C1 segment of cervical spinal cord (tissue), 14 donors: ENCODE measurements at regions not wholly inside any gene's neighbourhood (a gene's known extent, or its start where the extent isn't known, plus 50 kb on each side); places are given as distances from the start of the nearest gene placed in this dataset.

Experiments used
- DNase-seq, 14 donors: peaks; one replicate each; lab custom pipeline; 2025; lab: John Stamatoyannopoulos, UW

DNA sequence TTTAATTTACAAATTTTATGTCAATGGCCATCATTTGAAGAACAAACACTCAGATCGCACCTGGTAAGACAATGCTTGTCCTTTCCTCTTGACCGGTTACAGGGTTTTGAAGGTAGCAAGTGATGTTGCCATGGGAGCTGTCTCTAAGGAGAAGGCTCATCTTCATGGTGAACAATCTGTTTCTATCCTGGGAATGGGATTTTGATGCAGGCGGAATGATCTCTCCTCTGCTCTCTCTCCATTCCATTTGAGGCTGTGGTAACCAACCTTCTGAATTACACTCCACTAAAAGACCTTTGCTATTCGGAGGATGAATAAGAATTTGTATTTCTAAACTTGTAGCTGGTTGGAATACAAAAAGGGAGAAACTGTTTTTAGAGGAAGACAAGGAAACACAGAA lies 57.9 kb upstream of the SLC5A9 start:
- DNase-seq: no peak

GRCh38 chr1:48160486-48161132 lies 61.9 kb upstream of the SLC5A9 start:
- DNase-seq: no peak

DNA sequence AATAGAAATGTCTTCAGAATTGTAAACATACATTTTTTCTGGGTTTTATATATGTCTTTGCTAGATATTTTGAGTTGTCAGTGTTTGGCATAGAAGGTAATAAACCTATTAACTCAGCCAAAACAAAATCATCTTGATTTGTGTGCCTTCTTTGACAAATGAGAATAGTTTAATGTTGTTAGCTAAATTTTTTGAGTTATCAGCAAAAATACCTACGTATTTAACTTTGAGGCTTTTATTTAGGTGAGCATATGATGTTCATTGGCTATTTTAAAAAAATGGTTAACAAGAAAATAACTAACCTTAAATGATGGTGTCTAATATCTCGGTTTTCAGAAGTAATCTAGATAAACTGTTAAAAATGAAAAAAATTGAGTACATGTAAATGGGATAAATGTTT lies 83.2 kb upstream of the SLC5A9 start:
- no peak for DNase-seq

- no peak for DNase-seq
Measured at GRCh38 chr1:48127735-48128685, 94.5 kb upstream of the SLC5A9 start.

DNA sequence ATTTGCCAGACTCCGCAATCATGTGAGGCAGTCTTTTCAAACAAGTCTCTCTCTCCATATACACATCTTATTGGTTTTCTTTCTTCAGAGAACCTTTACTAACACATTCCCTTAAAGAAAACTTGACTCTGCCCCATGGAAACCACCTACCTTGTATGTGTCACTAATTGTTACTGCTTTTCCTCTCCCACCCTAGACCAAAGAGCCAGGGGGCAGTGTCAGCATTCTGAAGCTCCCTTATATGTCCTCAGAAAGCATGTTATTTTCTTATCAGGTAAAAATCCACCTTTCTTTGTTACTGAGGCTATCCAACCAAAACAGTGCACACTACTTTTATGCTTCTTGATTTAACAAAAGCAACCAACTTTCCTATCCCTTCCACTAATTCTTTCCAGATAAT lies 98.9 kb upstream of the SLC5A9 start:
- DNase-seq: no peak

DNA sequence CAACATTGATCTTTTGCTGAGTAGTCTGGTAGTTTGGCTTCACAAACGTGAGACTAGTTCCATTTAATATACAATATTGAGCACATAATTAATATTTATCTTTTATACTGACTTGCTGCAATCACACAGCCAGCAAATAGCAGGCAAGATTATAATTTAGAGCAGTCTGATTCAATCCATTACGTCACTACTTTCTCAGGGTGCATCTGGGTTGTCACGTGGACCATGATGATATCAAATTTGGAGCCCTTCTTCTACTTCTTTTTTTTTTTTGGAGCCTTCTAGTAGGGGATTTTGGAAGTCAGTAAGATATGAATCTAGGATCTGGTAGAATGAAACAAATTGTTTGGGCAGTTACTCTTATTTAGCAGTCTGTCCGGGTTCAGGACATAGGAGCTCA lies 100.6 kb upstream of the SLC5A9 start:
- no peak for DNase-seq

- no peak for DNase-seq
Measured at GRCh38 chr1:48120621-48121020, 101.9 kb upstream of the SLC5A9 start.

DNA sequence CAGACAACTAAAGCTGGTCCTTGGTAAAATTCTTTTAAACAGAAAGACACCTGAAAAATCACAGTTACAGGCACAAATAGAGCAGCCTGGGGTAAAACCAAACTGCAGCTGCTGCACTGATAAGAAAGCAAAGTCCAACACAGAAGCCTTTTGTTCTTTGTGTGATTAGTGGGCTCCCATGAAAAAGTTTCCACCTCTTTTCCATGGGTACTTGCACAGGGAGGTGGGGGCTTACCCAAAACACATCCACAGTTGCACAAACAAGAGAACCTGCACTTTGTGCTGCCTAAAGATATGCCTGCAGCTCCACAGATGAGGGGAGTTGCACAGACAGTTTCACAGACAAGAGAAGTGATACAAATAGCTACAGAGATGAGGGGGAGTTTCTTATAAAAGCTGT lies 106.7 kb upstream of the SLC5A9 start:
- no peak for DNase-seq

GRCh38 chr1:48114596-48115382 lies 107.7 kb upstream of the SLC5A9 start:
- DNase-seq: no peak

DNA sequence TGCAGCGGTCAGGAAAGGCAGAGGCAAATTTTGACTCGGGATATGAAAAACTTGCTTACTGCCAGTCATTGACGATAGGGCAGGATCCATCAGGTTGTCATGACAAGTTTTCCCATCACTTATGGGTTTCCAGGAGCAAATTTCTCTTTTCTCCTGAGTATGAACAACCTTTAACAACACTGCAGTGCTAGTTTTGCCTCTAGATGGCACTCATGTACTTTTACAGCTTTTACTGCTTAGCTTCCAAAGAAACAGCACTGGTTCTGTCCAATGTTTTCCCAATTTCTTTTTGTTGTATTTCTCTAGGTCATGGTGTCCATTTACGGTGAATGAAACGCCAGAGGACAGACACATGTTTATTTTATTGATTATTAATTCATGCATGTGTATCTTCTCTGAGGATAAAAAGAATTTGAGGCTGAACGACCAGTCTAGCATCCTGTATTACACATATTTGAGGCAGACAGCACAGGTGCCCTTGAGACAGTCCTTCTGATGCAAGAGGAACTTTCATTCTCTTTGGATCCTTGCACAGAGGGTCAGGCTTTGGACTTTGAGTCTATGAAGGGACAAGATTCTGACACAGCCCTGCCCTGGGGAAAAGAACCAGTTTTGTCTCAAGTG lies 112.3 kb upstream of the TRABD2B start:
- DNase-seq: peak in 2 of 14 donors; percentile 3 to 27

- DNase-seq: no peak
Measured at GRCh38 chr1:48107516-48107915, 110.3 kb upstream of the TRABD2B start.

GRCh38 chr1:48106049-48106448 lies 108.9 kb upstream of the TRABD2B start:
- no peak for DNase-seq

DNA sequence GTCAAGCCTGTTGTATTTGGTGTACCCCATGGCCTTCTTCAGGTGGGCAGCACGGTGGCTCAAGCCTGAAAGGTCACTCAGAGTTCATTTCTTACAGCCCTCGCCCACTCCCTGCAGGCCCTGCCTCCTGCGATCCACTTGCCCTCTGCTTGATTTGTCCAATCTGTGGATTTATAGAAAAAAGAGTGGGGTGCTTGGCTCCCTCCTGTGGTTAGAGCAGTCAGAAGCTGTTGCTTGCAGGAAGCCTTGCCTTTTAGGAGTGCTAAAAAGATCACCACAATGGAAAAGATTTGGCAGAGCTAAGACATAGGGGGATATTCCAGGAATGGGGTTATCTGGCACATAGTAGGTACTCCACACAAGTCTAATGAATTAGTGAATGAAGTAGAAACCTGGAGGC lies 108.0 kb upstream of the TRABD2B start:
- DNase-seq: no peak

DNA sequence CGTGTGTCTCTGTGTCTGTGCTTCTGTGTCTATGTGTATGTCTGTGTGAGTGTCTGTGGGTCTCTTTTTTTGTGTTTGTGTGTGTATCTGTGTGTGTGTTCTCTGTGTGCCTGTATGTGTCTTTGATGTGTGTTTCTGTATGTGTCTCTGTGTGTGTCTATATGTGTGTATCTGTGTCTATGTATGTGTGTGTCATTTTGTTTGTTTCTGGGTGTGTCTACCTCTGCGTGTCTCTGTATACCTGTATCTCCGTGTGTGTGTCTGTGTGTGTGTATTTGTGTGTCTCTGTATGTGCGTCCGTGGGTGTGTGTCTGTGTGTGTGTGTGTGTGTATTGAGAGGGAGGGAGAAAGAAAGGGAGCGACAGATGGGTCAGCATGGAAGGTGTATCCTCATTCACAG lies 106.3 kb upstream of the TRABD2B start:
- no peak for DNase-seq

DNA sequence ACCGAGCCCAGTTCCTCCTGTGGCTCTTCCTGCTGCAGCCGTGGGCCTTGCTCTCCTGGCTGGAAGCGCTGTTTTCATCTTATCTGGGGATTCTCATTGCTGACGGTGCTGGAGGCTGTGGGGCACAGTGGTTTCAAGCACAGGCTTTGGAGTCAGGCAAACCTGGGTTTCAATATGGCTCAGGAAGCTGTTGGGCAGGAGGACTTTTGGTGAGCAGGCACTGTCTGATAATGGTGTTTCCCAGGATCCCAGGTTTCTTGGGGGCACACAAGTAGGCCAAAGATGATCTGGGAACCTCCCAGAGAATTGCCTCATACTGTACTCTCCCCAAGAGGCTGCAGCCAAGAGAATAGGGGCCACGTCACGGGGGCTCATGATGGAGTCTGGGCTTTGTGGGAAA lies 105.6 kb upstream of the TRABD2B start:
- DNase-seq: no peak

DNA sequence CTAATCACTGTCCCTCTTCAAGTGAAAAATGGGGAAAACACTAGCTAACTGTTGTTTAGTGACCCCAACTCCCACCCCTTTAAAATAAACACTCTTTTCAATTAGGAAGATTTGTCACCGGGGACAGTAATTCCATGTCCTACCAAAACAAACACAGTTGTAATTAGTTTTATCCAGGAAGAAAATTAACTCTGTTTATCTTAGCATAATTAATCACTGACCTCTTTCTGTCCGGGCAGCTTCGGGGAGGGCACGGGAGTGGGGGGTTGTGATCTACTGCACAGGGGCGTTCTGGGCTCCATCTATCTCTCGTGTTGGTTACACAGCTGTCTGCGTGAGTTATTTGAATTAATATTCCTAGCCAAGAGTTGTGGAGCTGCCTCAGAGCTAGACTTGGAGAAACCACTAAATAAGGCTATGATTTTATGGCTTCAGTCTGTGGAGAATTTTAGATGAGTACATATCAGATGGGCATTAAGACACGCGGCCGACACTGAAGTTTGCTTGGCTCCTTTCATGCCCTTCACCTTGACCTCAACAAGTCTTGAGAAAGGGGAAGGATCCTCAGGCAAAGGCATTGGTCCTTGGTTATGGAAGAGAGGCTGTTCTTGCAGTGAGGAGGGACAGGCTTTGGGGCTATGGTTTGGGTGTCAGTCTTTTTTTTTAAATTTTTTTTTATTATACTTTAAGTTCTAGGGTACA lies 102.0 kb upstream of the TRABD2B start:
- no peak for DNase-seq

GRCh38 chr1:48093696-48094528 lies 96.7 kb upstream of the TRABD2B start:
- DNase-seq: no peak

DNA sequence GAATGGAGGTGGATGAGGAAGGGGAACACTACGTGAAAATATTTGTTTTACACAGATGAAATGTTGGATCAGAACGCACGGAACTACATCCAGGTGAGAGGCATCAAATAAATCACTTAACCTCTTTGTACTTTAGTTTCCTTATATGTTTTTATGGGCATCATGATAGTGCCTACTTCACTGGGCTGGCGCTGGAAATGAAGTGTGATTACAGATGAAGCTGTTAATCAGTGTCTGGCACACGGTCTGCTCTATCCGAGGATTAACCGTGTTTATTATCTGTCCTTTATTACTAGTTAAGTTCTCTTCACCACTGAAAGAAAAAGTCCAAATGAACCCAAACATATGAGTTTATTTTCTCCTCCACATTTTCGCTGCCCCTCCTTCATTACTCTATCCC lies 96.0 kb upstream of the TRABD2B start:
- no peak for DNase-seq

- no peak for DNase-seq
Measured at GRCh38 chr1:48092401-48092800, 95.2 kb upstream of the TRABD2B start.

DNA sequence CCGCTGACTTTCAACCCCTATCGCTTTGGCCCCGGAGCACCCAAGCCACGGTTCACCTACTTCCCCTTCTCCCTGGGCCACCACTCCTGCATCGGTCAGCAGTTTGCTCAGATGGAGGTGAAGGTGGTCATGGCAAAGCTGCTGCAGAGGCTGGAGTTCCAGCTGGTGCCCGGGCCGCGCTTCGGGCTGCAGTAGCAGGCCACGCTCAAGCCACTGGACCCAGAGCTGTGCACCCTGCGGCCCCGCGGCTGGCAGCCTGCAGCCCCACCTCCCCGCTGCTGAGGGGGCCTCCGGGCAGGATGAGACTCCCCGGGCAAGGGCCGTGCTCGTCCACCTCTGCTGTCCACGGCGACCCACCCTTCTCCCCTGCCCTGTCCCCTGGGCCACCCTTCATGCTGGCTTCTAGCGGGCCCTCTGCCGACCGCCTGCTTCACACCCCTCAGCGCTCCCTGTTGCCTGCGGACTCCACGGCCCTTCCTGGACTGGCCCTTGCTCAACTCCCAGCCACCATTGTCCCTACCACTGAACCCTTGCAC lies 92.2 kb upstream of the TRABD2B start:
- DNase-seq: no peak
